RWPE2 (cell line): ENCODE measurements at regions not wholly inside any gene's neighbourhood (a gene's known extent, or its start where the extent isn't known, plus 50 kb on each side); places are given as distances from the start of the nearest gene placed in this dataset.

Experiments
- ATAC-seq: fragments of 200-7000 bp; cut with Tn5 transposase; 3 replicates; pipeline ENCODE4 v1.9.1; 2021; ENCODE audit warnings: low read depth
- DNase-seq: peaks from one replicate; pipeline ENCODE4 v3.0.0-alpha.2; 2020; ENCODE audit warnings: low spot score
- H3K27ac ChIP-seq: fragments of 450-650 bp; 2 replicates; pipeline ENCODE4 v1.5.1; 2017; ENCODE audit warnings: mild to moderate bottlenecking; ENCODE audit not compliant: poor library complexity, severe bottlenecking
- H3K27me3 ChIP-seq: fragments of 250-450 bp; sonication (Bioruptor Pico); 2 replicates; pipeline ENCODE4 v1.5.1; 2021; ENCODE audit warnings: mild to moderate bottlenecking, moderate library complexity; ENCODE audit not compliant: insufficient read depth, poor library complexity, severe bottlenecking
- H3K36me3 ChIP-seq: fragments of 250-450 bp; sonication (Bioruptor Pico); 2 replicates; pipeline ENCODE4 v1.5.1; 2020; ENCODE audit warnings: low read depth, mild to moderate bottlenecking, moderate library complexity
- H3K4me1 ChIP-seq: fragments of 250-450 bp; sonication (Bioruptor Pico); 2 replicates; pipeline ENCODE4 v1.5.1; 2021; ENCODE audit warnings: mild to moderate bottlenecking, moderate library complexity; ENCODE audit not compliant: insufficient read depth, poor library complexity, severe bottlenecking
- H3K4me3 ChIP-seq: fragments of 250-450 bp; sonication (Bioruptor Pico); 2 replicates; pipeline ENCODE4 v1.5.1; 2021; ENCODE audit warnings: mild to moderate bottlenecking, moderate library complexity; ENCODE audit not compliant: severe bottlenecking
- H3K9me3 ChIP-seq: fragments of 250-450 bp; sonication (Bioruptor Pico); 2 replicates; pipeline ENCODE4 v1.5.1; 2021; ENCODE audit warnings: mild to moderate bottlenecking, moderate library complexity; ENCODE audit not compliant: severe bottlenecking
- CTCF ChIP-seq: fragments of 450-650 bp; IDR thresholded peaks from one replicate; pipeline ENCODE4 v1.5.1; 2017; ENCODE audit warnings: mild to moderate bottlenecking, moderate library complexity; ENCODE audit not compliant: poor library complexity, severe bottlenecking

GRCh38 chr11:69425444-69425843 lies 56.0 kb upstream of the LINC01488 start:
- Histone ChIP-seq H3K4me3 (no peak overlapping the region), H3K36me3 (no peaks in the 10 kb centered on the region), H3K9me3 (no peaks in the 10 kb centered on the region), H3K27me3 (no peaks in the 10 kb centered on the region), H3K27ac (no peak overlapping the region), H3K4me1 (peaks cover 6% of the 10 kb centered on the region)
- no peak for TF ChIP-seq CTCF
- DNase-seq = no peak
- ATAC-seq = no peak

GRCh38 chr11:69425895-69426544 lies 55.4 kb upstream of the LINC01488 start:
- Histone ChIP-seq H3K36me3 (no peaks in the 10 kb centered on the region), H3K27me3 (no peaks in the 10 kb centered on the region), H3K4me1 (peaks cover under 1% of the 10 kb centered on the region), H3K27ac (no peak overlapping the region), H3K4me3 (no peak overlapping the region), H3K9me3 (no peaks in the 10 kb centered on the region)
- no peak for TF ChIP-seq CTCF
- ATAC-seq = no peak
- DNase-seq = no peak

- DNase-seq (peak; percentile 19), ATAC-seq (no peak)
- H3K27ac ChIP-seq = no peak overlapping the region
- H3K9me3 ChIP-seq = no peaks in the 10 kb centered on the region
- no peaks in the 10 kb centered on the region for H3K4me1 ChIP-seq
- H3K27me3 ChIP-seq = no peaks in the 10 kb centered on the region
- TF ChIP-seq CTCF = no peak
- no peak overlapping the region for H3K4me3 ChIP-seq
- H3K36me3 ChIP-seq = no peaks in the 10 kb centered on the region
These were observed 54.1 kb upstream of the LINC01488 start for GRCh38 chr11:69427337-69427736.

GRCh38 chr11:69427906-69428880 lies 53.3 kb upstream of the LINC01488 start:
- no peak for ATAC-seq

More at GRCh38 chr11:69427906-69428880, 53.3 kb upstream of the LINC01488 start:
- Histone ChIP-seq H3K4me3 (no peak overlapping the region), H3K9me3 (no peaks in the 10 kb centered on the region), H3K36me3 (no peaks in the 10 kb centered on the region), H3K27me3 (no peaks in the 10 kb centered on the region), H3K4me1 (no peaks in the 10 kb centered on the region), H3K27ac (no peak overlapping the region)
- no peak for TF ChIP-seq CTCF
- peak; percentile 25 for DNase-seq
